Activated CD4-positive, alpha-beta T cell treated with anti-CD3 and anti-CD28 coated beads, Interleukin-2, amount 50 U/mL, for 1 hour (primary cell): ENCODE measurements at regions not wholly inside any gene's neighbourhood (a gene's known extent, or its start where the extent isn't known, plus 50 kb on each side); places are given as distances from the start of the nearest gene placed in this dataset.

ENCODE experiments used
- DNase-seq: peaks from one replicate; pipeline ENCODE4 v3.0.0-alpha.2; 2020

GRCh38 chr5:39489263-39489662, 64.5 kb upstream of the DAB2 start:
- DNase-seq = no peak

DNA sequence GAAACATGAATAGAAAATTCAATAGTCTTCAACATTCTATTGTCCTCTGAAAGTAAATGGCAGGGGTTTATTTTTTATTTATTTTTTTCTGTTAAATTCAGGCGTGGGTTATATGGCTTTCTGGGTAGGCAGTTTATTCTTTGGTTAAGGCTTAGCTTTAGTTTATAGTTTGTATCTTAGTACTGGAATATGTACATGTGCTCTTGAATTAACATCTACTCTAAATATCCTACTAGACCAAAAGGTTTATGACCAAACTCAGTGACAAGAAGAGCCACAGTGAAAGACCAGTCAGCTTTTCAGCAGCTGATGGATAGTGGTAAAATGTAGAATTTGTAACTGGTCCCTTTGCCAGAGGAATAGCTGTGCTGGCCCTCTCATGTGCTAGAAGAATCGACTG, 62.0 kb upstream of the DAB2 start:
- DNase-seq = no peak

GRCh38 chr5:39486361-39486760, 61.6 kb upstream of the DAB2 start:
- no peak for DNase-seq

- no peak for DNase-seq
Measured at GRCh38 chr5:39485079-39485478, 60.3 kb upstream of the DAB2 start.

GRCh38 chr5:39484673-39485072, 59.9 kb upstream of the DAB2 start:
- no peak for DNase-seq

GRCh38 chr5:39482098-39482497, 57.3 kb upstream of the DAB2 start:
- no peak for DNase-seq

GRCh38 chr5:39479537-39479936, 54.8 kb upstream of the DAB2 start:
- no peak for DNase-seq

- DNase-seq = no peak
Measured at GRCh38 chr5:39478863-39479262, 54.1 kb upstream of the DAB2 start.

- no peak for DNase-seq
Measured at GRCh38 chr5:39476843-39477220, 52.1 kb upstream of the DAB2 start.

DNA sequence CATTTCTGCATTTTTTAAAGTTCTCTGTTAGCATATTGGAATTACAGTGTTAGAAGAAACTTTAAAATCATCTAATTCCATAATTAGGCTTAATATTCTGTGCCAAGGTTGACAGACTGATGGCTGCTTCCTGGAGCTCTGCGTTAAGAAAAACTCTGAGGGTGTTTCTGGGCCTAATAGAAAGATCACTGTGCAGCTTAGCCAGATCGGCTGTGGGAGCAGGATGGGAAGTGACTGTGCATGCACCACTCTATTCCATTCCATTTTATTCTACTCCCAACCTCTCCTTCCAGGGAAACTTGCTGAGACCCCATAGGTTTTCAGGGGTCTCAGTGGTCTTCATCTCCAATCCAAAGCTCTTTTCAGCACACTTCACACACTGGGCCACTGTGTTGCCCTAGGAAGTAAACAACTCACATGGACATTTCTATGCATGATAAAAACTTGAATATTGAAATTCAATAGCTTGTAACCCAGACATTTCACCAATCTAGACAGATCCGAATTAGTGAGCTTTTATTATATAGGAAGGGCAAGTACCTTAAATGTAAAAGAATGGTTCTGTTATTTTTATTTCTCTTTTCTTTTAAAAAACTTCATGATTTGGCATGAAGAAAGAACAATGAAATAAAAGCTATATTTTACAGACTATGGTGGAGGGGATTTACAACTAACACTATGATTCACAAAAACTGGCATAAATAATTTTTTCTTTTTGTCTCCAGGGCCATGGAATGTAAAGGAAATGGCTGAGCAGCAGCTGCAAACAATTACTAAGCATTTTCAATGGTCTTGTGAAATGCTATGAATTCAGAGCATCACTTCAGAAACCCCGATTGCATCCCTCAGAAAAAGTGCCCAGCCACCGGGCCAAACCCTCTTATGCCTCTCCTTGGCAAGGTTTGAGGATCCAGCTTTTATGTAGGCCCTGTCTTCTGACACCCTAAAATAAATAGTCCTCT, 51.4 kb upstream of the DAB2 start:
- DNase-seq = no peak

GRCh38 chr5:39475159-39475571, 50.4 kb upstream of the DAB2 start:
- DNase-seq = no peak
